Natural killer cell (primary cell): ENCODE measurements at regions not wholly inside any gene's neighbourhood (a gene's known extent, or its start where the extent isn't known, plus 50 kb on each side); places are given as distances from the start of the nearest gene placed in this dataset.

Experiments
- ATAC-seq, 3 donors: fragments of 150-1000 bp in 2 of 3; fragments of 200-7000 bp in 1 of 3; cut with Tn5 transposase; 1 replicate in 1 of 3; 2 replicates in 2 of 3; pipeline ENCODE4 v1.10.0; 2021; ENCODE audit warnings: mild to moderate bottlenecking in 2 of 3, moderate library complexity in 2 of 3
- DNase-seq, 2 donors: peaks; one replicate each; pipeline versions ENCODE4 v3.0.0 to v3.0.0-alpha.2; 2013 to 2021; ENCODE audit warnings: mixed read lengths in 1 of 2
- H3K27ac ChIP-seq: one replicate; pipeline ENCODE4 v1.5.1; 2013; ENCODE audit warnings: mild to moderate bottlenecking, low read length
- H3K27me3 ChIP-seq: one replicate; pipeline ENCODE4 v1.6.1; 2013; ENCODE audit warnings: low read length; ENCODE audit not compliant: control insufficient read depth, insufficient read depth
- H3K36me3 ChIP-seq: one replicate; pipeline ENCODE4 v1.6.1; 2013; ENCODE audit warnings: low read length; ENCODE audit not compliant: control insufficient read depth, insufficient read depth
- H3K4me1 ChIP-seq: one replicate; pipeline ENCODE4 v1.6.1; 2013; ENCODE audit warnings: low read length; ENCODE audit not compliant: control insufficient read depth, insufficient read depth
- H3K4me3 ChIP-seq: one replicate; pipeline ENCODE4 v1.5.1; 2013; ENCODE audit warnings: low read length
- H3K9me3 ChIP-seq: one replicate; pipeline ENCODE4 v1.6.1; 2013; ENCODE audit warnings: low read length; ENCODE audit not compliant: control insufficient read depth, insufficient read depth
- H3K27ac Mint-ChIP-seq, 2 donors: one replicate each; pipeline ENCODE4 v1.8.0; 2022; ENCODE audit warnings: mild to moderate bottlenecking in 2 of 2, mixed read lengths in 2 of 2, moderate library complexity in 1 of 2
- H3K27me3 Mint-ChIP-seq, 2 donors: one replicate each; pipeline ENCODE4 v1.8.0; 2022; ENCODE audit warnings: low read depth in 2 of 2, mixed read lengths in 2 of 2
- H3K36me3 Mint-ChIP-seq: one replicate; pipeline ENCODE4 v1.8.0; 2022; ENCODE audit warnings: mixed read lengths
- H3K4me1 Mint-ChIP-seq, 2 donors: one replicate each; pipeline ENCODE4 v1.8.0; 2022; ENCODE audit warnings: mixed read lengths in 2 of 2
- H3K4me3 Mint-ChIP-seq: one replicate; pipeline ENCODE4 v1.8.0; 2022; ENCODE audit warnings: mild to moderate bottlenecking, moderate library complexity, mixed read lengths
- H3K9me3 Mint-ChIP-seq, 2 donors: one replicate each; pipeline ENCODE4 v1.8.0; 2022; ENCODE audit warnings: mixed read lengths in 2 of 2
- CTCF ChIP-seq: fragments of 200-600 bp; IDR thresholded peaks from one replicate; pipeline ENCODE4 v1.8.0; 2022; ENCODE audit warnings: antibody characterized with exemption
- WGBS: methylation state at CpG from one replicate; pipeline ENCODE4 v1.1.7; 2013; ENCODE audit warnings: missing lambda C conversion rate; ENCODE audit not compliant: insufficient coverage; 5-methylcytosine and 5-hydroxymethylcytosine counted together
- intact Hi-C: fragments of 100-400 bp; cut with micrococcal nuclease; formaldehyde crosslinking; loops from one replicate; pipeline ENCODE4 v1.14.2; 2022

GRCh38 chr2:5763531-5763930 lies 71.3 kb downstream of the SOX11 start:
- no peak for TF ChIP-seq CTCF
- Mint-ChIP-seq H3K27ac (no peak overlapping the region), H3K4me3 (no peak overlapping the region), H3K4me1 (no peaks in the 10 kb centered on the region), H3K27me3 (no peaks in the 10 kb centered on the region), H3K9me3 (peaks cover 7 to 9% of the 10 kb centered on the region in 2 donors), H3K36me3 (no peaks in the 10 kb centered on the region)
- WGBS, result 96% methylated on average over 3 of the region's 3 CpGs
- Histone ChIP-seq H3K36me3 (no peaks in the 10 kb centered on the region), H3K4me1 (no peaks in the 10 kb centered on the region), H3K27me3 (no peaks in the 10 kb centered on the region), H3K9me3 (no peaks in the 10 kb centered on the region), H3K4me3 (no peak overlapping the region), H3K27ac (no peak overlapping the region)
- ATAC-seq, result no peak
- intact Hi-C loops, result no loop called here
- DNase-seq, result no peak

DNA sequence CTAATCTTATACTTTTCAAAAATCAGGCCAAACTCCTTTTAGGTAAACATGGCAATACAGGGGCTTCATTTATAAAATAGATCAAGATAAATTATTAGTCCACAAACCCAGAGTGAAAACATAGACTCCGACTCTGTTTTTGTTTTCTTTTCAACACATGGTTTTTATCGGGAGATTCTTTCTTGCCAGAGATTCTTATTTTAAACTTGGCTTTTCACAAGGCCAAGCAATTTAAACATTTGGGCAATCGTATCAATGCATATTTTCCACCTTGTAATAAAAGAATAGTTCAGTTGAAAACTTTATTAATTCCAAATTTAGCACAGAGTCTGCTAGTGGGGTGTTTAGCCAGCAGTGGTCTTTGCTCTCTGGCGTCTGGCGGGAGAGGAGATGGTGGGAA lies 71.9 kb downstream of the SOX11 start:
- intact Hi-C loops, result no loop called here
- H3K27me3 Mint-ChIP-seq, result no peaks in the 10 kb centered on the region
- Histone ChIP-seq H3K4me1 (no peaks in the 10 kb centered on the region), H3K27ac (no peak overlapping the region), H3K9me3 (no peaks in the 10 kb centered on the region), H3K4me3 (no peak overlapping the region), H3K36me3 (no peaks in the 10 kb centered on the region), H3K27me3 (no peaks in the 10 kb centered on the region)
- H3K4me3 Mint-ChIP-seq, result no peak overlapping the region
- WGBS, result 94% methylated on average over 3 of the region's 5 CpGs
- ATAC-seq (no peak), DNase-seq (no peak)
- no peaks in the 10 kb centered on the region for H3K4me1 Mint-ChIP-seq
- no peak overlapping the region for H3K27ac Mint-ChIP-seq
- no peak for TF ChIP-seq CTCF
- no peaks in the 10 kb centered on the region for H3K36me3 Mint-ChIP-seq
- H3K9me3 Mint-ChIP-seq, result peaks cover 11 to 13% of the 10 kb centered on the region in 2 donors

DNA sequence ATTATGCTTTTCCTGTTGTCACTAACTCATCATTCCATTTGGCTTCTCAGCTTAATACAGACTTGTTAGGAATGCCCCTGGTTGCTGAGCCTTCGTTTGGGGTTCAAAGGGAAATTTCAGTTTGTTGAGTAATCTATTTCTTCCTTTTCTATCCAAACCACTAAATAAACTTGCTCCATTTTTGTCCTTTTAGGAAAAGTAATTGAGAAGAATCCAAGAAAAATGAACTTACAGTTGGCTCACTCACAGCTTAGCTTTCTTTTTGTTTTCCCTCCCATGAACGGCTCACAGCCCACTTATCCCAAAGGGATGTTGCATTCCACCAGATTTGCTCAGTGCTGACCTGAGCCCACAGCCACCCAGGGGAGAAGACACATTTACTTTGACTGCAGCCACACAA lies 73.9 kb downstream of the SOX11 start:
- Mint-ChIP-seq H3K9me3 (peaks cover 11 to 17% of the 10 kb centered on the region in 2 donors), H3K36me3 (no peaks in the 10 kb centered on the region), H3K4me1 (no peaks in the 10 kb centered on the region), H3K27me3 (no peaks in the 10 kb centered on the region), H3K27ac (no peak overlapping the region), H3K4me3 (no peak overlapping the region)
- ATAC-seq, result no peak
- H3K4me3 ChIP-seq, result no peak overlapping the region
- no peaks in the 10 kb centered on the region for H3K4me1 ChIP-seq
- H3K27me3 ChIP-seq, result no peaks in the 10 kb centered on the region
- H3K9me3 ChIP-seq, result no peaks in the 10 kb centered on the region
- TF ChIP-seq CTCF, result no peak
- no peaks in the 10 kb centered on the region for H3K36me3 ChIP-seq
- intact Hi-C loops, result no loop called here
- no peak overlapping the region for H3K27ac ChIP-seq
- 73% methylated on average over 1 of the region's 2 CpGs for WGBS
- no peak for DNase-seq

- ATAC-seq (no peak), DNase-seq (no peak)
- intact Hi-C loops, result no loop called here
- Histone ChIP-seq H3K4me1 (no peaks in the 10 kb centered on the region), H3K36me3 (no peaks in the 10 kb centered on the region), H3K27me3 (no peaks in the 10 kb centered on the region), H3K9me3 (no peaks in the 10 kb centered on the region), H3K27ac (no peak overlapping the region), H3K4me3 (no peak overlapping the region)
- 50% methylated on average over 2 of the region's 2 CpGs for WGBS
- H3K4me3 Mint-ChIP-seq, result no peak overlapping the region
- H3K36me3 Mint-ChIP-seq, result no peaks in the 10 kb centered on the region
- H3K9me3 Mint-ChIP-seq, result peaks cover 11 to 17% of the 10 kb centered on the region in 2 donors
- no peak for TF ChIP-seq CTCF
- no peak overlapping the region for H3K27ac Mint-ChIP-seq
- no peaks in the 10 kb centered on the region for H3K27me3 Mint-ChIP-seq
- H3K4me1 Mint-ChIP-seq, result no peaks in the 10 kb centered on the region
Measured at GRCh38 chr2:5766561-5766960, 74.4 kb downstream of the SOX11 start.
